A673 (cell line): ENCODE measurements at regions not wholly inside any gene's neighbourhood (a gene's known extent, or its start where the extent isn't known, plus 50 kb on each side); places are given as distances from the start of the nearest gene placed in this dataset.

Experiments
- BruUV-seq: library from RNA; stranded (reverse); fragments of 400-500 nt; replicated peaks from 2 replicates; lab custom pipeline; 2021; lab: Mats Ljungman, UMichigan
- CTCF ChIA-PET: fragments of 300-600 bp; sonication (Branson Sonifier 250); formaldehyde crosslinking; loops from one replicate; lab custom pipeline; 2022; ENCODE audit warnings: antibody characterized with exemption; lab: Charles Lee
- POLR2A ChIA-PET: fragments of 300-600 bp; sonication (Branson Sonifier 250); formaldehyde crosslinking; loops from one replicate; lab custom pipeline; 2022; ENCODE audit warnings: antibody characterized with exemption; ENCODE audit not compliant: low non-redundant PET; lab: Charles Lee
- DNase-seq: peaks from one replicate; pipeline ENCODE4 v3.0.0-alpha.2; 2015; ENCODE audit warnings: low spot score
- H3K27ac ChIP-seq: fragments of 200-600 bp; sonication (generic); 2 replicates; pipeline ENCODE4 v1.5.1; 2016; ENCODE audit warnings: mixed run types, low read depth, mild to moderate bottlenecking, mixed read lengths, antibody characterized with exemption, low read length; ENCODE audit not compliant: poor library complexity, severe bottlenecking
- H3K27me3 ChIP-seq: fragments of 200-600 bp; sonication (generic); replicated peaks from 2 replicates; pipeline ENCODE4 v1.6.1; 2017; ENCODE audit warnings: mixed run types, low read depth, mild to moderate bottlenecking, mixed read lengths, antibody characterized with exemption, low read length; ENCODE audit not compliant: insufficient read depth, poor library complexity
- H3K36me3 ChIP-seq: fragments of 200-600 bp; sonication (generic); 2 replicates; pipeline ENCODE4 v1.6.1; 2016; ENCODE audit warnings: mixed run types, mild to moderate bottlenecking, mixed read lengths, antibody characterized with exemption, low read length; ENCODE audit not compliant: insufficient read depth, poor library complexity, severe bottlenecking
- H3K4me1 ChIP-seq: fragments of 200-600 bp; sonication (generic); 2 replicates; pipeline ENCODE4 v1.6.1; 2017; ENCODE audit warnings: mixed run types, mild to moderate bottlenecking, mixed read lengths, antibody characterized with exemption, low read length; ENCODE audit not compliant: insufficient read depth, poor library complexity, severe bottlenecking
- H3K4me3 ChIP-seq: fragments of 200-600 bp; sonication (generic); 2 replicates; pipeline ENCODE4 v1.5.1; 2016; ENCODE audit warnings: low read depth, mixed run types, mild to moderate bottlenecking, mixed read lengths, low read length; ENCODE audit not compliant: poor library complexity, severe bottlenecking
- H3K9me3 ChIP-seq: fragments of 200-600 bp; sonication (generic); 2 replicates; pipeline ENCODE4 v1.6.1; 2016; ENCODE audit warnings: mixed run types, low read depth, mild to moderate bottlenecking, mixed read lengths, antibody characterized with exemption, low read length; ENCODE audit not compliant: poor library complexity, severe bottlenecking
- EZH2 ChIP-seq: fragments of 200-600 bp; sonication (generic); IDR thresholded peaks from 2 replicates; pipeline ENCODE4 v1.6.1; 2017; ENCODE audit warnings: borderline replicate concordance, low read depth, mild to moderate bottlenecking, mixed read lengths, antibody characterized with exemption, low read length; ENCODE audit not compliant: poor library complexity, severe bottlenecking
- intact Hi-C: fragments of 100-400 bp; cut with micrococcal nuclease; formaldehyde crosslinking; loops from one replicate; pipeline ENCODE4 v1.10.0; 2022; ENCODE audit not compliant: unreplicated experiment
- TF ChIP-seq, protein P1 (sequence below): fragments of 300-800, 200-600 bp; sonication (generic); conservative IDR thresholded peaks from 2 replicates; pipeline ENCODE4 v1.5.1; 2017; ENCODE audit warnings: low read depth, mild to moderate bottlenecking, antibody characterized with exemption, low read length, moderate library complexity, mixed read lengths

DNA sequence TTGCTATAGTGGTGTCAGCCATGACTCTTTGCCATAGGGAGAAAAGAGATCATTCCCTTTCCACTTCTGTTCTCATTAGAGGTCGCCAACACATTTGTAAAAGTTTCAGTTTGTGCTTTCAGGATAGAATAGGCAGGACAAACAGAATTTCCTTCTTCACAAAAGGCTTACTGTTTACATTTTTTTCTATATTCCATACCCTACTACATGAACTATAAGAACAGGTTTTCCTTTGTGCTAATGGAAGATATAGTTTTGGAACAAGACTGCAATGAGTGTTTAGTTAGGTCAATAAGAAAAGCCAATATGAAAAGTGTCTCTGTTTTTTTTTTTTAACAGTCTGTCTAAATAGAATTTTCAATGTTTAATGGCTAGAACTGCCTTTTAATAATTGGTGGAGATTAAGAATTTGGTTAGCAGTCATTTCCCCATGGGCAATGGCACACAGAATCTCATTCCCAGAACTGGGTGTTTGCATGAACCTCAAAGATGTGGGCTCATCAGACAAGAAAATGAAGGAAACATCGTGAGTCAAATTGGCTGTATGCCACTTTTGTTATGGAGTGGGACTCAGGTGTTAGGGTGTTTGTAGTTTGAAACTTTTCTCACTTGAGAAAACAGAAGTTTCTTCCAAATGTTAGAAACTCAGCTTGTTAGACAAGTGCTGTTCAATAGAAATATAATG, 75.2 kb upstream of the PRLR start:
- POLR2A ChIA-PET, result no interaction called here
- BruUV-seq, result no TSS peak
- CTCF ChIA-PET, result no interaction called here

DNA sequence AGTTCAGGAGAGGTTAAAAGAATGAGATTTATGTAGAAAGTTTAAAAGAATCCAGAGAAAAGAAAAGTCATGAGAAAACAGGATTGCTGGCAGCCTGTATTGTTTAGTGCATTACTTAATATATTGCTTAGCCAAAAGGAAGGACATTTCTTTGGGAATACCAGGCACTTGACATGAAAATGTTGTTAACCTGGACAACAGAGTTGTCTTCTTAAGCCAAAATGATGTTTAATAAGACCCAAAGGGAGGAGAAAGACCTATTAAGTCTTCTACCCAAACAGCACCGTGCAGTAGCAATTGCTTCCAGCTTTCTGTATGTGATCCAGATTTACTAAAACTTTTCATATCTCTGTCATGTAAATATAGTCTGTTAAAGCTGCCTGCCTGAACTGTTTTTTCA, 74.0 kb upstream of the PRLR start:
- no peaks in the 10 kb centered on the region for H3K36me3 ChIP-seq
- POLR2A ChIA-PET, result no interaction called here
- CTCF ChIA-PET, result no interaction called here
- no peak for DNase-seq
- no peaks in the 10 kb centered on the region for H3K27me3 ChIP-seq
- intact Hi-C loops, result no loop called here
- H3K4me1 ChIP-seq, result no peaks in the 10 kb centered on the region
- H3K4me3 ChIP-seq, result no peak overlapping the region
- H3K27ac ChIP-seq, result no peak overlapping the region
- no peaks in the 10 kb centered on the region for H3K9me3 ChIP-seq
- no peak for TF ChIP-seq EZH2
- TF ChIP-seq, protein P1, sequence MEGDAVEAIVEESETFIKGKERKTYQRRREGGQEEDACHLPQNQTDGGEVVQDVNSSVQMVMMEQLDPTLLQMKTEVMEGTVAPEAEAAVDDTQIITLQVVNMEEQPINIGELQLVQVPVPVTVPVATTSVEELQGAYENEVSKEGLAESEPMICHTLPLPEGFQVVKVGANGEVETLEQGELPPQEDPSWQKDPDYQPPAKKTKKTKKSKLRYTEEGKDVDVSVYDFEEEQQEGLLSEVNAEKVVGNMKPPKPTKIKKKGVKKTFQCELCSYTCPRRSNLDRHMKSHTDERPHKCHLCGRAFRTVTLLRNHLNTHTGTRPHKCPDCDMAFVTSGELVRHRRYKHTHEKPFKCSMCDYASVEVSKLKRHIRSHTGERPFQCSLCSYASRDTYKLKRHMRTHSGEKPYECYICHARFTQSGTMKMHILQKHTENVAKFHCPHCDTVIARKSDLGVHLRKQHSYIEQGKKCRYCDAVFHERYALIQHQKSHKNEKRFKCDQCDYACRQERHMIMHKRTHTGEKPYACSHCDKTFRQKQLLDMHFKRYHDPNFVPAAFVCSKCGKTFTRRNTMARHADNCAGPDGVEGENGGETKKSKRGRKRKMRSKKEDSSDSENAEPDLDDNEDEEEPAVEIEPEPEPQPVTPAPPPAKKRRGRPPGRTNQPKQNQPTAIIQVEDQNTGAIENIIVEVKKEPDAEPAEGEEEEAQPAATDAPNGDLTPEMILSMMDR, result no peak
- no TSS peak for BruUV-seq

More for the DNA sequence above, 75.2 kb upstream of the PRLR start:
- intact Hi-C loops, result no loop called here
- DNase-seq, result no peak
- H3K4me1 ChIP-seq, result no peaks in the 10 kb centered on the region
- no peak overlapping the region for H3K27ac ChIP-seq
- H3K9me3 ChIP-seq, result no peaks in the 10 kb centered on the region
- H3K36me3 ChIP-seq, result no peaks in the 10 kb centered on the region
- H3K27me3 ChIP-seq, result no peaks in the 10 kb centered on the region
- TF ChIP-seq, protein P1, result no peak
- H3K4me3 ChIP-seq, result no peak overlapping the region

DNA sequence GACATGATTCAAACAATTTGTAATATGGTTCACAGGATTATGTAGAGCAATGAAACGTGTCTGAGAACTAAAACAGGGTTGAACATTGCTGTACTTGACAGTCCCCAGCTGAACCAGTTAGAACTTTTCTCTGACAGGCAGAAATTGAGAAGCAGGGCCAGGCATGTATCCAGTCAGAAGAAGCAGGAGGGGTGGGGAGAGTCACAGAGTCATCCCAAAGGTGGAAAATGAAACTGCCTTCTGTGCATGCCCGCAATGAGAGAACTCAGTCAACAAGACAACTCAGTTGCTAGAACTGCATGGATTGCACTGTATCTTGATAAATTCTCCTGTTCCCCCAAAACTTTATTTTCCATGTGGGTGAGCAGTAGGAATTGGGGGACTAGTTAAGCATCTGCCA, 72.9 kb upstream of the PRLR start:
- H3K27ac ChIP-seq, result no peak overlapping the region
- no peaks in the 10 kb centered on the region for H3K9me3 ChIP-seq
- TF ChIP-seq, protein P1, result no peak
- TF ChIP-seq EZH2, result no peak
- intact Hi-C loops, result no loop called here
- H3K27me3 ChIP-seq, result no peaks in the 10 kb centered on the region
- no peak overlapping the region for H3K4me3 ChIP-seq
- H3K4me1 ChIP-seq, result no peaks in the 10 kb centered on the region
- DNase-seq, result no peak
- H3K36me3 ChIP-seq, result no peaks in the 10 kb centered on the region
- CTCF ChIA-PET, result no interaction called here
- no TSS peak for BruUV-seq
- POLR2A ChIA-PET, result no interaction called here
